ENCODE measurements at regions not wholly inside any gene's neighbourhood (a gene's known extent, or its start where the extent isn't known, plus 50 kb on each side); places are given as distances from the start of the nearest gene placed in this dataset.
"Not testable (repeated sequence)": the region's sequence is repeated elsewhere in the genome, so short reads cannot be mapped to it uniquely, and the experiment has no call there.

DNA sequence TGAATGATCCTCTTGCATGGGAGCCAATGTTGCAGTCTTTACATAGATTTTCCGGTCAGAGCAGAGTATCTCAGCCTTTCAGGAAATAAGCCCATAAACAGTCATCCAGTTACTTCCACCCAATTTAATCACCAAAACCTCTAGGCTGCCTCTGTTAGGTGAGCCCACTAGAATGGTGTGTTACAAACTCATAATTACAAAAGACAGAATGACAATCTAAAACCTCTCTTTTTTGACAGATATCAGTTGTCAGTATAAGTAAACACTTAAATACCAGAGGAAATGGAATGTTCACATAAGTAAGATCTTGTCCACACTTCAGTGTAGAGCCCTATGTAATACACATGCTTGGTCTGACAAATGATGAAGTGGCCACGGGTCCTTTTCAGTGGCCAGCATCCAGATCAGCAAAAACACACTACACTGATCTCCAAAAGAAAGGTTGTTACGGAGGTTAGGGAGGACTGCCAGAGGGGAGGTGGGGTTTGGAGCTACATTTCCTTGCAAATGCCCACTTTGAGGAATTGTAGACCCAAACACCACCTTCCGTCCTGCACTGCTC lies 71.3 kb upstream of the FBXO28 start:
- no peak overlapping the region for H3K4me3 ChIP-seq (ENCODE audit: control insufficient read depth, low read depth, low read length)
- TF ChIP-seq, protein P1, sequence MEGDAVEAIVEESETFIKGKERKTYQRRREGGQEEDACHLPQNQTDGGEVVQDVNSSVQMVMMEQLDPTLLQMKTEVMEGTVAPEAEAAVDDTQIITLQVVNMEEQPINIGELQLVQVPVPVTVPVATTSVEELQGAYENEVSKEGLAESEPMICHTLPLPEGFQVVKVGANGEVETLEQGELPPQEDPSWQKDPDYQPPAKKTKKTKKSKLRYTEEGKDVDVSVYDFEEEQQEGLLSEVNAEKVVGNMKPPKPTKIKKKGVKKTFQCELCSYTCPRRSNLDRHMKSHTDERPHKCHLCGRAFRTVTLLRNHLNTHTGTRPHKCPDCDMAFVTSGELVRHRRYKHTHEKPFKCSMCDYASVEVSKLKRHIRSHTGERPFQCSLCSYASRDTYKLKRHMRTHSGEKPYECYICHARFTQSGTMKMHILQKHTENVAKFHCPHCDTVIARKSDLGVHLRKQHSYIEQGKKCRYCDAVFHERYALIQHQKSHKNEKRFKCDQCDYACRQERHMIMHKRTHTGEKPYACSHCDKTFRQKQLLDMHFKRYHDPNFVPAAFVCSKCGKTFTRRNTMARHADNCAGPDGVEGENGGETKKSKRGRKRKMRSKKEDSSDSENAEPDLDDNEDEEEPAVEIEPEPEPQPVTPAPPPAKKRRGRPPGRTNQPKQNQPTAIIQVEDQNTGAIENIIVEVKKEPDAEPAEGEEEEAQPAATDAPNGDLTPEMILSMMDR (IDR thresholded peaks at IDR 0.05; ENCODE audit: control insufficient read depth, insufficient read depth, low read depth, low read length, missing control alignments) = no peak
- no peak for DNase-seq (ENCODE audit: low read depth)

DNA sequence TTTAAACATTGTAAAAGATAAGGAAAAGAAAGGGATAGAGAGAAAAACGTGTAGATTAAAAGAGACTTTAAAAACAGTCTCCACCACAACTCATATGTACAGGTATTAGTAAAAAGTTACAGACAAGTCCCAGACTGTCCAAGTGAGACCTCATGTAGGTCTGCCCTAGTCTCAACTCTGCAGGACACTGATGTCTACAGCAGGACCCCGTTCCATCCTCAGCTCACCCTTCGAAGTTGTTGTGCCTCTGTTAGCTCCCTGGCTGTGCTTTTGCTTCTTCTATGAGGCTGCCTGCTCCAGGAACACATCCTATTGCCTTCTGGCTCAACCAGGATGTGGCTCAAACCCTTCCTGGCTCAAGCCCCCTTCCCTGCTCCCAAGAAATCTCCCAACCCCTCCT lies 72.9 kb upstream of the FBXO28 start:
- TF ChIP-seq, protein P1 (IDR thresholded peaks at IDR 0.05; ENCODE audit: control insufficient read depth, insufficient read depth, low read depth, low read length, missing control alignments) = no peak
- no peak for DNase-seq (ENCODE audit: low read depth)
- H3K4me3 ChIP-seq (ENCODE audit: control insufficient read depth, low read depth, low read length) = no peak overlapping the region

DNA sequence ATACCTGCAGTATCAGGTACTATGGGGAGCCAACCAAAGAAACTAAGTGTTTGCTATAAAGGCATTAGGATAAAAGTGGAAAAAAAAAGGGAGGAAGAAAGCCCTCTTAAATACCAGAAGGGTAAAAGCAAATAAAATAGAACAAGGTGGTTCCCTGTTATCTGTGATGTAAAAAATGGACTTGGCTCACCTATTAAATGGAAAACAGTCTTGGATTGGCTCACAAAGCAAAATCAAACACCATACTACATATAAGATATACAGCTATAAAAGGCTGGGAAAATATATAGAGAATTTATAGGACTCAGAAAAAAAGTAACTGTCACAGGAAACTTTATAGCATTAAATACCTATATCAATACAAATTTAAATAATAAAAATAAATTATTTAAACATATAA lies 73.5 kb upstream of the FBXO28 start:
- H3K4me3 ChIP-seq (ENCODE audit: control insufficient read depth, low read depth, low read length) = not testable (repeated sequence)

DNA sequence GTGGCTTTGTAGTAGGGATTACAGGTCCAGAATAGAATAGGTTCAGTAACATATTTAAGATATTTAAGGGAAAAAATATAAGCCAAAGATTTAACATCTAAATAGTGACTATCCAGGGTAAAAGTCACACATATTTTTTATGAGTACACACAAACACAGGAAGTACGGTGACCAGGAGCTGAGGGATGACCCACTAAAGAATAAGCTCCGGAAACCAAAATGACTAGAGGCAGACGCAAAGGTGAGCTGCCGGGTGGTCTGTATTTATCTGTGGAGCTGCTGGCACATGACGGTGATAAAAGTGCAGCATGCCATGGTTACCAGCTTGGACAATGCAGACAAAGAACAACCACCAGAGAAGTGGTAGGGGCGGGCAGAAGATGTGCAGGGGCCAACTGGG lies 73.9 kb upstream of the FBXO28 start:
- DNase-seq (ENCODE audit: low read depth); H3K4me3 ChIP-seq (ENCODE audit: control insufficient read depth, low read depth, low read length): not testable (repeated sequence)

More for the DNA sequence above, 73.5 kb upstream of the FBXO28 start:
- DNase-seq (ENCODE audit: low read depth) = not testable (repeated sequence)

DNA sequence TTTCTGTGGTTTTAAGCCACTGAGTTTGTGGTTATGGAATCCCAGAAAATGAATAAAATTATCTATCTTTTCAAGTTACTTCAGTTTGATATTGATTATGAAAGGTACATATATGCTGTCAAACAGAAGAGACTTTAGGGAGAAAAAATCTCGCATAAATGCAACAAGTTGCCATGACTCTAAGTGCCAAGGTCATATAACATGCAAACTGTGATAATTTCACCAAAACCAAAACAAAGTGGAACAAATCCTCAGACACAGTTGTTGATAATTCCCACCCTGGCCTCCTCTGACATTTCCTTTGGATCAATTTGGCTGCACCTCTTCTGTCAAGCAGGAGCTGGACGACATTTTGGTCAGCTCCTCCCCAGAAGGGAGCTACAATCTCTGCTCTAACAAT lies 75.1 kb upstream of the FBXO28 start:
- DNase-seq (ENCODE audit: low read depth); H3K4me3 ChIP-seq (ENCODE audit: control insufficient read depth, low read depth, low read length): not testable (repeated sequence)

DNA sequence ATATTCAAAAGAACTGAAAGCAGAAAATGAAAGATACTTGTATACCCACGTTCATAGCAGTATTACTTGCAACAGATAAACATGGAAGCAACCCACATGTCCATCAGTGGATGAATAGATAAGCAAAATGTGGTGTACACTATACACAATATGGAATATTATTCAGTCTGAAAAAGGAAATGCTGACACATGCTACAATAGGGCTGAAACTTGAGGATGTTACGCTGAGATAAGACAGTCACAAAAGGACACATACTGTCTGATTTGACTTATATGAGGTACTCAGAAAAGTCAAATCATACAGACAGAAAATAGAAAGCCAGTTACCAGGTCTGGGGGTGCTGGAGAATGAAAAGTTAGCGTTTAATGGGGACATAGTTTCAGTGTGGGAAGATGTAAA lies 76.5 kb upstream of the FBXO28 start:
- not testable (repeated sequence) for DNase-seq (ENCODE audit: low read depth); H3K4me3 ChIP-seq (ENCODE audit: control insufficient read depth, low read depth, low read length)

DNA sequence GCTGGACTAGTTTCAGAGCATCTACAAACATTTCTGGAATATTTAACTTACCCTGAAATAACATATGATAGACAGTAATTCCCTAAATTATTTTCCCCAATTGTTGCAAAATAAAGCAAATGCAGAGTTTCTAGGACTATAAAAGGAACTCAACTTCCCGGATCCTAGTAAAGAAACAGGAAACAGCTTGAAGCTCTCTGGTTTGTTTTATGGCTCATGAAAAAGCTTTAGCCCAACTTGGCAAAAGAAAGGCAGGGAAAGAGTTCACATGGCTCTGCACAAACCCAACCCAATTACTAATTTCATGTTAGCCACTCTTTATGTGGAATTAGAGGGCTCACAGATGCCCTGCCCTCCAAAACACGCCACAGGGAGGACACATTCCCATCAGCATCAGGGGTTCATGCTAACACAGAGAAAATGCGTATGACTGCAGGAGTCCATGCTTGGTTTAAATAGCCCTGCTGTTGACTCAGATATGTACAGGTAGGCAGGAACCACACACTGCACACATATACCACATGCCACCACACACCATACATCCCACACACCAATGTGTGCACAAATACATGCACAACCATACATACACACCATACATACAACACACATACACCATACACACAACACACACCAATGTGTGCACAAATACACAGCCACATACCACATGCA lies 81.2 kb upstream of the FBXO28 start:
- H3K4me3 ChIP-seq (ENCODE audit: control insufficient read depth, low read depth, low read length); DNase-seq (ENCODE audit: low read depth): not testable (repeated sequence)

DNA sequence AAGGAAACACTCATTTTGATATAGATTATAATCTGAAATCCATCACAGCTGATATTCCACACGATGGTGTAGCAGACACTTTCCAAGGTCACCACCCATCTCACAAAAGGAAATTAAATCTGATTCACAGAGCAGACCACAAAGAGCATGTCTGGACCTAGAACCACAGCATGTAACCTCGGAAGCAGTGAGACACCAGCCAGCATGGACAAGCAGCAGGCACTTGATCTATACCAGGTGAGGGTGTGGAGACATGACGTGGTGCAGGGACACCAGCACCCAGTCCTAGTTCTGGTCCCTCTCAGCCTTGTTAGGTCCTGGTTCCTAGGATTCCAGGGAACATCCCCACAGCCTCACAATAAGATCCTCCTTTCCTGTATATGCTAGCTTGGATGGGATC lies 81.9 kb upstream of the FBXO28 start:
- DNase-seq (ENCODE audit: low read depth); H3K4me3 ChIP-seq (ENCODE audit: control insufficient read depth, low read depth, low read length): not testable (repeated sequence)

DNA sequence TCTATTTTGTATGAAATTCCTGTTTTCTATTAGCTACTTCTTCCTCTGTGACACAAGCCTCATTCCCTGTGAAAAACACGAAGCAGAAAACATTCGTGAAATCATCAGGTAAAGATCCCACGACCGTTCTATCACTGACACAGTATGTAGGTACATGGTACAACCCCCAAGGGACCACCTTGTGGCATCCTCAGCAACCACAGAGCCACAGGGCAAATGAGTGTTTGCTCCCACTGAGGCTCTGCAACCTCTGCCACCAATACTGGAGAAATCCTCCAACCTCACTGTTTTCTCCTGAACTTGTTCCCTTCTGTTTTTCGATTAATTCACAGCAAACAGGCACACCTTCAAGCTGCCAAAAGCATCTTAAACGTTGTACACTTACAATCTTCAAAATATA lies 83.7 kb upstream of the FBXO28 start:
- H3K4me3 ChIP-seq (ENCODE audit: control insufficient read depth, low read depth, low read length); DNase-seq (ENCODE audit: low read depth): not testable (repeated sequence)

DNA sequence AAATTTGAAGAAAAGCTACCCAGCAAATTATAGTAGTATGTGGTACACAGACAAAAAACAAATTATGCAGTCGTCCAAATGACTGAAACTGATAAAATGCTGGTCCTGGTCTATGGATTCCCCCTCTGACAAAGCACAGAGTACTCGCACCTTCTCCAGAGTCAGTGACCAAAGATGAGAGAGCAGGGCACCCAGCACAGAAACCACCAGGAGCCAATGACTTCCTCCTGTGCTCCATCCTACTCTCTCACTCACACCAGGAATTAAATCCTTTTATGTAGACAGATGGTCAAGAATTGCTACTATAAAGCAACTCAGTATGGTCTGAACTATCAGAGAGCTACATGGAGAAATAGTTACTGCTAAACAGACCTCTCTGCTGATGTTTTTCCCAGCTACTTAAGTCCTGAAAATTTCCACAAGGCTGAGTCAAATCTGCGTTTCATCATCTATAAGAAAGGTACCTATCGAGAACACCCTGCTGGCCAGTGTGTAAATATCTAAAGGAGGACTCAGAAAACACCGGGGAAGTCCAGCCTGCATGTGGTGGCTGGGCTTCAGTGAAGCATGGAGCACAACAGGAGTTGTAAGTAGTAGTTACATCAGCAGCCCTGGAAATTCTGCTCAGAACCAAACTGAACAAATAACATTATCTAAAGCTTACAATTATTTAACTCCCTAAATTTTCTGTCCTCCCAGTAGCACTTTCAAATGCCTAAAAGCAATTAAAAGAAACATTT lies 84.5 kb upstream of the FBXO28 start:
- H3K4me3 ChIP-seq (ENCODE audit: control insufficient read depth, low read depth, low read length); DNase-seq (ENCODE audit: low read depth): not testable (repeated sequence)

DNA sequence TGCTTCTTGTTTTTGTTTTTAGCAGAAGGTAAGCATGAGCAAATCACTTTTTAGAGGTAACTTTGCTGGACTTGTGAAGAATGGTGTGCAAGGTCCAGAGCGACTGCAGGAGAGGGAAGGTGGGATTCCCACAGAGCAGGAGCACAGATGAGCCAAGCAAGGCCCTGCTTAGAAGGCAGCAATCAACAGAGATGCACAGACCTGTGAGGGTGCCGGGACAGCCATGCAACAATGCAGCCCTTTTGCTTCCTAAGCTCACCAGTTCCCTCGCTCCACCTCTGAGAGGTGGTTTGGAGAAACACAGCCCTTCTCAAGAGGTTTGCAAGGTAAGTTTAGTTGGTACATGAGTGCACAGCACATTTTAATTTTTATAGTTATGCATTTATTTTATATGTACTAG lies 85.1 kb upstream of the FBXO28 start:
- DNase-seq (ENCODE audit: low read depth); H3K4me3 ChIP-seq (ENCODE audit: control insufficient read depth, low read depth, low read length): not testable (repeated sequence)

DNA sequence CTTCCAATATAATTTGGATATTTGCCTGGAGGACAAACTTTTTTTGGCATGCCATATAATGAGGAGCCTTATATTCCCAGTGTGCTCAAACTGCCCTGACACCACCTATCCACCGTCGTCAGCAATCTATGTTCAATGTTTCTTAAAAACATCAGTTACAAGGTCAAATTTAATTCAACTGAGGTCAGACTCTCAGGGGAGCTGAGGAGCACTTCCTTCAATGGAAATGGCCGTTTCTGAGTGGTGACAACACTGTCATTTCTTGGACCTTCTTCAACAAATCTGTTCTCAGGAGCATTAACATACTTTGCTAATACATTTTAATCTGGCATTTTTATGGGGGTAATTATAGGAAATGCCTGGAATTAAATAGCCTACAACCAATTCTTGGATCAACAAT lies 90.8 kb upstream of the FBXO28 start:
- not testable (repeated sequence) for H3K4me3 ChIP-seq (ENCODE audit: control insufficient read depth, low read depth, low read length); DNase-seq (ENCODE audit: low read depth)

DNA sequence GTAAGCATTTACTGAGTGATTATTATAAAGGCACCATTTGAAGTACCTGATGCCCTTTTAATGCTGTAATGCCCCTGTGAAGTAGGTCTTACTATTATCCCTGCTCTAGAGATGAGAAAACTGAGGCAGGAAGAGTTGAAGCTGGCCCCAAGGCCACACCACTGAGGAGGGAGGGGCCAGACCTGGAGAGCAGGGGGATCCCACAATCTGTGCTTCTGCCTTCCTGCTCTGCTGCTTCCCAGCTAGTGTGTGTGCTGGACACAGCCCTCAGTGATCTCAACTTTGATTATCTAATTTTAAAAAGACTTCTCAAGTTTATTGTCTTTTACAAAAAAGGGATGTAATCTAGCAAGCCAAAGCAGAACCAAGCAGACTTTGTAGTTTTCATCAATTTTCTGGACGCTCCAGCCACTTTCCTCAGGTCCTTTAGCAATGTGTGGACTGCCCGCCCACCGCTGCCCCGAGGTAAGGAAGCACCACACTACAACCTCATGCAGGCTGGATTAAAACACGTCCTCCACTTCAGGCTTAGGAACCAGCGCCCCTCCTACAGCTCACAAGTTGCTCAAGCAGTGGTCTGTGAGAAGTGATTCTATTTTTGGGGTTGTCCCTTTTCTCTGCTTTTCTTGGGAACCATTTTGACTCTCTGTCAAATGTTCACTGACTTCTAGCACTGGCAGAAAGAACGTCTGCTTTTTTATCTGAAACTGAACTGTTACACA lies 91.5 kb upstream of the FBXO28 start:
- not testable (repeated sequence) for DNase-seq (ENCODE audit: low read depth); H3K4me3 ChIP-seq (ENCODE audit: control insufficient read depth, low read depth, low read length)

DNA sequence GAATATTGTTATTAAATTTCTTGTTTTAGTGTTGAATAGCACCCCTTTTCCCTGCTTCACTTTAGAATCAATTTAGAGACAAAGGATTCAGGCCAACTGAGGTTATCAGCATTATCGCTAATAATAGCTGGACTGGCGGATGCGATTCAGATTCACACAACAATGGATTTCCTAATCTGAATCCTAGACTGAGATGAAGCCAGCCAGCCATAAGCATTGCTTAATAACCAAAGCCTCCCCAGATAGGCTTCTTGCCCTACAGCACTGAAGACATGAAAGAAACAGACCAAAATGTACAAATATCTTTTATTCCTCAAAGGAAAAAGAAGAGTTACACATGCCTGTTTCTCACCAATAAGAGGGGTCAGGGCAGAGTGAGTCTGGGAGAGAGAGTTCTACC lies 94.0 kb upstream of the FBXO28 start:
- H3K4me3 ChIP-seq (ENCODE audit: control insufficient read depth, low read depth, low read length); DNase-seq (ENCODE audit: low read depth): not testable (repeated sequence)

DNA sequence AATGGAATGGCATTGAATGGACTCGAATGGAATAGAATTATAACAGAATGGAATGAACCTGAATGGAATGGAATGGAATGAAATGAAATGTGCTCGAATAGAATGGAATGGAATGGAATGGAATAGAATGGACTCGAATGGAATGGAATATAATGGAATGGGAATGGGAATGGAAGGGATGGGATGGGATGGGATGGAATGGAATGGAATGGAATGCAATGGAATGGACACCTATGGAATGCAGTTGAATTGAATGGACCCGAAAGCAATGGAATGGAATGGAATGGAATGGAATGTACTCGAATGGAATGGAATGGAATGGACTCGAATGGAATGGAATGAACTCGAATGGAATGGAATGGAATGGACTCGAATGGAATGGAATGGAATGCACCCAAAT lies 98.1 kb upstream of the FBXO28 start:
- H3K4me3 ChIP-seq (ENCODE audit: control insufficient read depth, low read depth, low read length); DNase-seq (ENCODE audit: low read depth): not testable (repeated sequence)

All from AG09309 (cell line).